ENCODE measurements at regions not wholly inside any gene's neighbourhood (a gene's known extent, or its start where the extent isn't known, plus 50 kb on each side); places are given as distances from the start of the nearest gene placed in this dataset.

GRCh38 chr12:40615590-40615989 lies 76.6 kb upstream of the CNTN1 start:
- no peaks in the 10 kb centered on the region for H3K4me1 Mint-ChIP-seq (ENCODE audit: low read depth, unreplicated experiment)
- no TSS peak for BruUV-seq (replicated peaks)

GRCh38 chr12:40616383-40616915 lies 75.8 kb upstream of the CNTN1 start:
- CTCF ChIA-PET = no interaction called here
- no peaks in the 10 kb centered on the region for H3K4me1 Mint-ChIP-seq (ENCODE audit: low read depth, unreplicated experiment)
- BruUV-seq (replicated peaks) = no TSS peak

More at GRCh38 chr12:40615590-40615989, 76.6 kb upstream of the CNTN1 start:
- Mint-ChIP-seq H3K9me3 (ENCODE audit: low read depth, unreplicated experiment) (peaks cover 3% of the 10 kb centered on the region), H3K27me3 (ENCODE audit: unreplicated experiment) (no peaks in the 10 kb centered on the region), H3K36me3 (ENCODE audit: insufficient read depth, unreplicated experiment) (no peaks in the 10 kb centered on the region), H3K4me3 (ENCODE audit: low read depth, unreplicated experiment) (no peak overlapping the region), H3K27ac (ENCODE audit: unreplicated experiment) (no peak overlapping the region)
- DNase-seq = no peak
- intact Hi-C loops (cut with micrococcal nuclease; ENCODE audit: unreplicated experiment) = no loop called here
- CTCF ChIA-PET = no interaction called here
- TF ChIP-seq CTCF (IDR thresholded peaks at IDR 0.05; ENCODE audit: unreplicated experiment) = no peak

GRCh38 chr12:40618636-40619035 lies 73.6 kb upstream of the CNTN1 start:
- Mint-ChIP-seq H3K36me3 (ENCODE audit: insufficient read depth, unreplicated experiment) (no peaks in the 10 kb centered on the region), H3K9me3 (ENCODE audit: low read depth, unreplicated experiment) (no peaks in the 10 kb centered on the region), H3K4me3 (ENCODE audit: low read depth, unreplicated experiment) (no peak overlapping the region), H3K27ac (ENCODE audit: unreplicated experiment) (no peak overlapping the region), H3K27me3 (ENCODE audit: unreplicated experiment) (no peaks in the 10 kb centered on the region), H3K4me1 (ENCODE audit: low read depth, unreplicated experiment) (no peaks in the 10 kb centered on the region)
- intact Hi-C loops (cut with micrococcal nuclease; ENCODE audit: unreplicated experiment) = no loop called here
- no peak for TF ChIP-seq CTCF (IDR thresholded peaks at IDR 0.05; ENCODE audit: unreplicated experiment)
- CTCF ChIA-PET = no interaction called here
- no peak for DNase-seq
- no TSS peak for BruUV-seq (replicated peaks)

More at GRCh38 chr12:40616383-40616915, 75.8 kb upstream of the CNTN1 start:
- no peak for DNase-seq
- TF ChIP-seq CTCF (IDR thresholded peaks at IDR 0.05; ENCODE audit: unreplicated experiment) = no peak
- Mint-ChIP-seq H3K4me3 (ENCODE audit: low read depth, unreplicated experiment) (no peak overlapping the region), H3K27ac (ENCODE audit: unreplicated experiment) (no peak overlapping the region), H3K9me3 (ENCODE audit: low read depth, unreplicated experiment) (peaks cover under 1% of the 10 kb centered on the region), H3K36me3 (ENCODE audit: insufficient read depth, unreplicated experiment) (no peaks in the 10 kb centered on the region), H3K27me3 (ENCODE audit: unreplicated experiment) (no peaks in the 10 kb centered on the region)
- intact Hi-C loops (cut with micrococcal nuclease; ENCODE audit: unreplicated experiment) = no loop called here

GRCh38 chr12:40620564-40621019 lies 71.6 kb upstream of the CNTN1 start:
- H3K4me3 Mint-ChIP-seq (ENCODE audit: low read depth, unreplicated experiment) = no peak overlapping the region
- intact Hi-C loops (cut with micrococcal nuclease; ENCODE audit: unreplicated experiment) = loop anchor here (10.0 kb wide), 1 partner anchor 124 kb away; no protein-coding TSS in a partner anchor

More at GRCh38 chr12:40620564-40621019, 71.6 kb upstream of the CNTN1 start:
- TF ChIP-seq CTCF (IDR thresholded peaks at IDR 0.05; ENCODE audit: unreplicated experiment) = no peak
- Mint-ChIP-seq H3K4me1 (ENCODE audit: low read depth, unreplicated experiment) (no peaks in the 10 kb centered on the region), H3K27me3 (ENCODE audit: unreplicated experiment) (no peaks in the 10 kb centered on the region), H3K27ac (ENCODE audit: unreplicated experiment) (no peak overlapping the region), H3K9me3 (ENCODE audit: low read depth, unreplicated experiment) (no peaks in the 10 kb centered on the region), H3K36me3 (ENCODE audit: insufficient read depth, unreplicated experiment) (no peaks in the 10 kb centered on the region)
- CTCF ChIA-PET = no interaction called here
- DNase-seq = no peak
- BruUV-seq (replicated peaks) = no TSS peak
